Transverse colon (tissue), 4 donors: ENCODE measurements at regions not wholly inside any gene's neighbourhood (a gene's known extent, or its start where the extent isn't known, plus 50 kb on each side); places are given as distances from the start of the nearest gene placed in this dataset.

ENCODE experiments used
- DNase-seq: peaks from one replicate; pipeline ENCODE4 v3.0.0-alpha.2; 2019
- H3K27ac ChIP-seq, 4 donors: fragments of 200-600 bp; sonication (generic); 2 replicates each; pipeline ENCODE4 v1.5.1; 2016 to 2018; ENCODE audit warnings: inconsistent platforms in 4 of 4
- H3K27me3 ChIP-seq: fragments of 200-600 bp; sonication (generic); 2 replicates; pipeline ENCODE4 v1.5.1; 2017; ENCODE audit warnings: inconsistent platforms
- H3K36me3 ChIP-seq, 4 donors: fragments of 200-600 bp; sonication (generic); 2 replicates each; pipeline ENCODE4 v1.5.1; 2017 to 2019; ENCODE audit warnings: inconsistent platforms in 4 of 4
- H3K4me1 ChIP-seq, 4 donors: fragments of 200-600 bp; sonication (generic); 2 replicates each; pipeline ENCODE4 v1.5.1; 2017 to 2020; ENCODE audit warnings: inconsistent platforms in 4 of 4
- H3K4me3 ChIP-seq, 4 donors: fragments of 200-600 bp; sonication (generic); 1 replicate in 1 of 4; 2 replicates in 3 of 4; pipeline versions ENCODE4 v1.5.1 to v1.6.1; 2017 to 2019; ENCODE audit warnings: inconsistent platforms in 4 of 4
- H3K9me3 ChIP-seq, 2 donors: fragments of 200-600 bp; sonication (generic); 2 replicates each; pipeline ENCODE4 v1.5.1; 2017 to 2019; ENCODE audit warnings: inconsistent platforms in 2 of 2
- CTCF ChIP-seq, 5 experiments: fragments of 200-600 bp in 3 of 5; fragments of 450-650 bp in 2 of 5; sonication (generic) in 3 of 5; IDR thresholded peaks; 1 replicate in 2 of 5; 2 replicates in 3 of 5; pipeline ENCODE4 v1.5.1; 2016 to 2017; ENCODE audit warnings: antibody characterized with exemption in 5 of 5, inconsistent platforms in 3 of 5, mild to moderate bottlenecking in 2 of 5, moderate library complexity in 1 of 5
- EP300 ChIP-seq: sonication (generic); formaldehyde crosslinking; IDR thresholded peaks from one replicate; pipeline ENCODE4 v1.6.1; 2017; ENCODE audit warnings: antibody characterized with exemption, low read depth
- POLR2A ChIP-seq: fragments of 450-650 bp; IDR thresholded peaks from one replicate; pipeline ENCODE4 v1.6.1; 2016; ENCODE audit warnings: antibody characterized with exemption, mild to moderate bottlenecking, moderate library complexity
- POLR2AphosphoS5 ChIP-seq, 3 donors: sonication (generic); formaldehyde crosslinking; IDR thresholded peaks; one replicate each; pipeline ENCODE4 v1.6.1; 2016; ENCODE audit warnings: antibody characterized with exemption in 3 of 3
- WGBS, 2 donors: methylation state at CpG; one replicate each; pipeline ENCODE4 v1.1.5; 2018; ENCODE audit warnings: low coverage in 1 of 2; 5-methylcytosine and 5-hydroxymethylcytosine counted together
- in situ Hi-C, 4 donors: fragments of 200-750 bp; cut with MboI; loops; one replicate each; pipeline versions ENCODE4 v1.15.0 to v1.15.1; 2017; ENCODE audit warnings: low sequenced_read_pairs in 3 of 4, low pct_ligation_motif_present in 1 of 4, low pct_unique_long_range_greater_than_20kb in 1 of 4
- intact Hi-C: fragments of 100-400 bp; cut with DNase I; formaldehyde crosslinking; loops from one replicate; pipeline ENCODE4 v1.15.1; 2023; ENCODE audit warnings: low total_unique reads

DNA sequence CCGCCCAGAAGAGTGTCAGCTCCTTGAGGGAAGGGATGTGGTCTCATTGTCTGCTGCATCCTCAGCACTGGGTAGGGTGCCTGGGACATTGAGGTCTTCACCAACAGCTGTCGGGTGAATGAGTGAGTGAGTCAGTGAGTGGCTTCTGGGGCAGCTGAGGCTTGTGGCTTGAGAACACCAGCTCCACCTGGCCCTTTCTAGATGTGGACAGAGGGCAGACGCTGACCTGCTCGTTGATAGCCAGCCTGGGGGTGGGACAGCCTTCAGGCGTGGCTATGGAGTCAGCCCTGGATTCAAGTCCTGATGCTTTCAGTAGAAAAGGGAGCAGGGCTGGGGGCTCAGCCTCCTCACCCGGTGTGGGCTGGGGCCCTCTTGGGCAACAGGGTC lies 215.1 kb downstream of the C9orf50 start:
- intact Hi-C loops (no loop called here), in situ Hi-C loops (no loop called here)
- Histone ChIP-seq H3K27ac (peak overlapping the region in 1 of 4 donors; percentile 7), H3K4me3 (no peak overlapping the region), H3K36me3 (no peaks in the 10 kb centered on the region), H3K27me3 (no peaks in the 10 kb centered on the region), H3K9me3 (no peaks in the 10 kb centered on the region), H3K4me1 (peaks cover 12 to 27% (median 19%) of the 10 kb centered on the region in 4 donors)
- no peak for DNase-seq
- 88% methylated on average over 6 of the region's 6 CpGs; no CpG with 5 or more reads in 1 of the 2 donors for WGBS, 2 donors
- TF ChIP-seq EP300 = no peak

DNA sequence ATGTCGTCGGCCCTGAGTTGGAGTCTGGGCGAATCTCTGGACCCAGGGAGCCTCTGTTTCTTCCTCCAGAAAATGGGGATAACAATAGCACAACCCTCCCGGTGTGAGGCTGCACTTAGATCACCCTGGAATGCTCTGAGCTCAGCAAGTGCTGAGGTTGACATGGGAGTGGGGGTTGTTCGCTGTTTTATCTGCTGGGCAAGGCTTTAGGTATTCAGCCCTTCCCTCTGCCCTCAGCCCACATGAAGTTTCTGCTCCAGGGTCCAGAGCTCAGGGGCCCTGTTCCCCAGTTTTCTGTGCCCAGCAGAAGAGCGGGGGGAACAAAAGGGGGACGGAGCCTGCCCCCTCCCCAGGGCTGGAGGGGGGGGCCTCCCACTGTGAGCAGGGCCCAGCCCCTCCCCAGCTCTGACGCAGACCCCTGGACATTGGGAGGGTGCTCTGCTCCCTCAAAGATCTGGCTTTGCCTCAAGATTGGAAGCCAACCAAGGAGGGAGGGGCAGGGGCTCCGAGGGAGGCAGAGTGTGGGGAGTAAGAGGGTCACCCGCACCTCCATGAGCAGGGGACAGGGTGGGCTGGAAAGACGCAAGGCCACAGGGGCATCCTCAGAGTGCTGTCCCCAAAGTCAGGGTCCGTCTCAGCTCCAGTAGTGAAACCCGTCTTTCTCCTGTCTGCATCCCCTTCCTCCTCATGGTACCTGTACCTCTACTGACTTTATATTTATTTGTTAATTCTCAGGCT lies 215.6 kb downstream of the C9orf50 start:
- Histone ChIP-seq H3K27me3 (no peaks in the 10 kb centered on the region), H3K27ac (no peak overlapping the region), H3K9me3 (no peaks in the 10 kb centered on the region), H3K36me3 (no peaks in the 10 kb centered on the region), H3K4me1 (peaks cover 12 to 27% (median 19%) of the 10 kb centered on the region in 4 donors), H3K4me3 (no peak overlapping the region)
- no peak for TF ChIP-seq POLR2A
- no peak for DNase-seq
- in situ Hi-C loops (no loop called here), intact Hi-C loops (no loop called here)
- 81 to 100% methylated on average over 2 to 11 of the region's 13 CpGs for WGBS, 2 donors

DNA sequence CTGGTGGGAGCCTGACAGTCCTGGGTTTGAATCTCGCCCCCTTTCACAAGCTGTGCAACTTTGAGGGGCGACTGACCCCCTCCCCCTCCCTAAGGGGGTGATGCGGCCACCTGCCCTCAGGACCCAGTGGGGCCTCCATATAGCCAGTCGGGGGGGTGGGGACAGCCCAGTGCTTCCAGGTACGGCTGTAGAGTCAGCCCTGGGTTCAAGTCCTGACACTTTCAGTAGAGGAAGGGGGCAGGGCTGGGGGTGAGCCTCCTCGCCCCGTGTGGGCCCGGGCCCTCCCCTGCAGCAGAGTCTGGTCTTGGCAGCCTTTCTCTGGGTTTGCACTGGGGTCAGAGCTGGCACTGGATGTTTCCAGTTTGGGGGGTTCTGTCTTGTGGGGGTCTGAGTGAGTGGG lies 216.3 kb downstream of the C9orf50 start:
- no peaks in the 10 kb centered on the region for H3K27me3 ChIP-seq
- in situ Hi-C loops = no loop called here
- no peak overlapping the region for H3K27ac ChIP-seq
- intact Hi-C loops = no loop called here
- whole genome bisulfite sequencing, 2 donors = 78% methylated on average over 6 of the region's 8 CpGs; no CpG with 5 or more reads in 1 of the 2 donors
- no peak for DNase-seq
- H3K9me3 ChIP-seq = no peaks in the 10 kb centered on the region
- no peaks in the 10 kb centered on the region for H3K36me3 ChIP-seq
- H3K4me3 ChIP-seq = no peak overlapping the region
- no peak for TF ChIP-seq CTCF (IDR thresholded peaks at IDR 0.05)
- no peak for TF ChIP-seq POLR2AphosphoS5 (IDR thresholded peaks at IDR 0.05)
- no peak for TF ChIP-seq POLR2A
- no peak for TF ChIP-seq EP300
- peaks cover 12 to 27% (median 19%) of the 10 kb centered on the region in 4 donors for H3K4me1 ChIP-seq

DNA sequence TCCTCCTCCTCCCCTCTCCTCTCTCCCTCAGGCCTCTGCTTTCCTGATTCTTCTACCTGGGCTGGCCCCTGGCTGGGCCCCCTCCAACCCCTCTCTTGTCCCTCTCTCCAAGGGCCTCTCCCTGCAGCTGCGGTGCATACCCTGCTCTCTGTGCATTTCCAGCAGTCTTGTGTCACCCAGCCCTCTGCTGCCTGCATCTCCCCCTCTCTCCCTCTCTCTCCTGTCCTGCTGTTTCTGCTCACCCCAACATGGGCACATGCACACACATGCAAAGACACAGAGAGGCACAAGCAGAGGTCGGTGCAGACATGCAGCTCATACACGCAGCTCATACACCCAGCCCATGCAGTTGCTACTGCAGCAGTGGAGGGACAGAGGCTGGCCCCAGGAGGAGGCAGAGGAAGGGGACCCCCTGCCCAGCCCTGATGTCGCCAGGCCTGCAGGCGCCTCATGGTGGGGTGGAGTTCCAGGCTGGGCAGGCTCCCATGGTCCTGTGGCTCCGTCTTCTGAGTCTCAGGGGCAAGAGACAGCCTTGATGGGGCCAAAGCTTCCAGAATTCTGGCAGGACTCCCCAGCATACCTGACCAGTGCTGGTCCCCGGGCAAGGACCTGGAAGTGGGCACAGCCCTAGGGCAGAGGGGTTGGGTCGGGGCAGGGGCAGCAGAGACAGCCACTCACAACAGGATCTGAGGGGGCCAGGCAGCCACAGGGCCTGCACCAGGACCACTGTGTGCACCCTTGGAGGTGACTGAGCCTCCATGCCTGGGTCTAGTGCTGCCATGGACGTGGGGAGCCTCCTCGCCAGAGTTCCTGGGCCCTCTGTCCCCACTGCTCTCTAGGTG lies 216.9 kb downstream of the C9orf50 start:
- in situ Hi-C loops (no loop called here), intact Hi-C loops (no loop called here)
- Histone ChIP-seq H3K36me3 (no peaks in the 10 kb centered on the region), H3K27ac (no peak overlapping the region), H3K4me1 (peaks cover 12 to 24% (median 18%) of the 10 kb centered on the region in 4 donors), H3K27me3 (no peaks in the 10 kb centered on the region), H3K9me3 (no peaks in the 10 kb centered on the region), H3K4me3 (no peak overlapping the region)
- WGBS, 2 donors = 88 to 100% methylated on average over 1 to 10 of the region's 10 CpGs
- TF ChIP-seq POLR2AphosphoS5 (IDR thresholded peaks at IDR 0.05) = no peak
- TF ChIP-seq EP300 = no peak
- no peak for TF ChIP-seq CTCF (IDR thresholded peaks at IDR 0.05)
- TF ChIP-seq POLR2A = no peak
- no peak for DNase-seq
